Right ventricle myocardium superior (tissue), 1 donor: ENCODE measurements at regions not wholly inside any gene's neighbourhood (a gene's known extent, or its start where the extent isn't known, plus 50 kb on each side); places are given as distances from the start of the nearest gene placed in this dataset.

ENCODE experiments used
- ATAC-seq: fragments of 200-7000 bp; cut with Tn5 transposase; one replicate; pipeline ENCODE4 v1.9.1; 2020; ENCODE audit warnings: mild to moderate bottlenecking; ENCODE audit not compliant: poor library complexity
- DNase-seq: peaks from one replicate; pipeline ENCODE4 v3.0.0-alpha.2; 2020
- intact Hi-C: fragments of 100-400 bp; cut with DNase I; formaldehyde crosslinking; loops from one replicate; pipeline ENCODE4 v1.11.2; 2022
- donor health status: DM: no; HTN: yes; CAD: no; lungs with severe emphysema.

- ATAC-seq (peak; percentile 73), DNase-seq (peak; percentile 52)
- intact Hi-C loops, result no loop called here
These were observed 276.6 kb downstream of the BCOR start for GRCh38 chrX:39820938-39821708.

- DNase-seq (no peak), ATAC-seq (no peak)
- intact Hi-C loops, result no loop called here
These were observed 276.1 kb downstream of the BCOR start for GRCh38 chrX:39821709-39822095.

- DNase-seq (no peak), ATAC-seq (no peak)
- intact Hi-C loops, result no loop called here
These were observed 275.5 kb downstream of the BCOR start for GRCh38 chrX:39822133-39822748.

- no peak for DNase-seq
- intact Hi-C loops, result no loop called here
These were observed 274.3 kb downstream of the BCOR start for GRCh38 chrX:39823424-39823823.

GRCh38 chrX:39823854-39824253 is 273.9 kb downstream of the BCOR start:
- intact Hi-C loops, result no loop called here
- DNase-seq, result no peak

More at GRCh38 chrX:39823424-39823823, 274.3 kb downstream of the BCOR start:
- no peak for ATAC-seq

GRCh38 chrX:39826813-39827543 is 270.8 kb downstream of the BCOR start:
- ATAC-seq, result no peak
- DNase-seq, result no peak
- intact Hi-C loops, result no loop called here

More at GRCh38 chrX:39823854-39824253, 273.9 kb downstream of the BCOR start:
- no peak for ATAC-seq

- DNase-seq (no peak), ATAC-seq (no peak)
- intact Hi-C loops, result no loop called here
These were observed 269.8 kb downstream of the BCOR start for GRCh38 chrX:39827951-39828350.

GRCh38 chrX:39828971-39829370 is 268.8 kb downstream of the BCOR start:
- no peak for ATAC-seq
- no peak for DNase-seq
- intact Hi-C loops, result no loop called here

GRCh38 chrX:39829965-39830364 is 267.8 kb downstream of the BCOR start:
- DNase-seq (no peak), ATAC-seq (peak; percentile 53)
- intact Hi-C loops, result loop anchor here (10.0 kb wide), 1 partner anchor 55 kb away; no protein-coding TSS in a partner anchor

- ATAC-seq (peak; percentile 84), DNase-seq (no peak)
- intact Hi-C loops, result loop anchor here (10.0 kb wide), 1 partner anchor 54 kb away; no protein-coding TSS in a partner anchor
These were observed 267.3 kb downstream of the BCOR start for GRCh38 chrX:39830414-39830813.

- intact Hi-C loops, result loop anchor here (10.0 kb wide), 1 partner anchor 53 kb away; no protein-coding TSS in a partner anchor
- no peak for DNase-seq
- ATAC-seq, result no peak
These were observed 265.5 kb downstream of the BCOR start for GRCh38 chrX:39832211-39832610.

- DNase-seq (no peak), ATAC-seq (no peak)
- intact Hi-C loops, result loop anchor here (10.0 kb wide), 1 partner anchor 50 kb away; no protein-coding TSS in a partner anchor
These were observed 263.2 kb downstream of the BCOR start for GRCh38 chrX:39834600-39834999.

GRCh38 chrX:39835241-39835640 is 262.5 kb downstream of the BCOR start:
- DNase-seq (no peak), ATAC-seq (no peak)
- intact Hi-C loops, result loop anchor here (10.0 kb wide), 1 partner anchor 50 kb away; no protein-coding TSS in a partner anchor

GRCh38 chrX:39835776-39836175 is 262.0 kb downstream of the BCOR start:
- DNase-seq, result no peak
- intact Hi-C loops, result loop anchor here (10.0 kb wide), 1 partner anchor 49 kb away; no protein-coding TSS in a partner anchor
- no peak for ATAC-seq

- peak; percentile 74 for ATAC-seq
- intact Hi-C loops, result loop anchor here (10.0 kb wide), 1 partner anchor 48 kb away; no protein-coding TSS in a partner anchor
- DNase-seq, result no peak
These were observed 260.8 kb downstream of the BCOR start for GRCh38 chrX:39836802-39837420.

GRCh38 chrX:39837688-39838087 is 260.1 kb downstream of the BCOR start:
- intact Hi-C loops, result loop anchor here (10.0 kb wide), 1 partner anchor 47 kb away; no protein-coding TSS in a partner anchor
- ATAC-seq (no peak), DNase-seq (no peak)

GRCh38 chrX:39839371-39839770 is 258.4 kb downstream of the BCOR start:
- intact Hi-C loops, result loop anchor here (10.0 kb wide), 1 partner anchor 45 kb away; no protein-coding TSS in a partner anchor
- no peak for ATAC-seq
- no peak for DNase-seq

- DNase-seq, result no peak
- intact Hi-C loops, result no loop called here
- no peak for ATAC-seq
These were observed 257.6 kb downstream of the BCOR start for GRCh38 chrX:39840133-39840532.
